Activated T-helper 2 cell treated with anti-CD3 and anti-CD28 coated beads, Interferon-gamma antibody, Interleukin-2, Interleukin-4, amounts not matched to agents 10 μg/mL and 5 μg/mL and 100 μg/mL, durations not matched to agents 14 hours and 24 hours and 36 hours (primary cell): ENCODE measurements at regions not wholly inside any gene's neighbourhood (a gene's known extent, or its start where the extent isn't known, plus 50 kb on each side); places are given as distances from the start of the nearest gene placed in this dataset.

Experiments
- DNase-seq: peaks from one replicate; pipeline ENCODE4 v3.0.0; 2021; ENCODE audit warnings: low spot score
- H3K27ac Mint-ChIP-seq: one replicate; pipeline ENCODE4 v1.8.0; 2021; ENCODE audit warnings: mixed read lengths
- H3K27me3 Mint-ChIP-seq: one replicate; pipeline ENCODE4 v1.8.0; 2021; ENCODE audit warnings: low read depth, mixed read lengths
- H3K36me3 Mint-ChIP-seq: one replicate; pipeline ENCODE4 v1.8.0; 2021; ENCODE audit warnings: low read depth, mixed read lengths
- H3K4me1 Mint-ChIP-seq: one replicate; pipeline ENCODE4 v1.8.0; 2021; ENCODE audit warnings: low read depth, mixed read lengths
- H3K4me3 Mint-ChIP-seq: one replicate; pipeline ENCODE4 v1.8.0; 2021; ENCODE audit warnings: low read depth, mild to moderate bottlenecking, moderate library complexity, mixed read lengths
- H3K9me3 Mint-ChIP-seq: one replicate; pipeline ENCODE4 v1.8.0; 2021; ENCODE audit warnings: mixed read lengths
- intact Hi-C: fragments of 100-400 bp; cut with micrococcal nuclease; formaldehyde crosslinking; loops from one replicate; pipeline ENCODE4 v1.15.1; 2023

GRCh38 chr11:109338131-109338530, 83.9 kb upstream of the C11orf87 start:
- Mint-ChIP-seq H3K36me3 (no peaks in the 10 kb centered on the region), H3K4me1 (no peaks in the 10 kb centered on the region), H3K27ac (no peak overlapping the region), H3K4me3 (no peak overlapping the region), H3K9me3 (no peaks in the 10 kb centered on the region), H3K27me3 (no peaks in the 10 kb centered on the region)
- DNase-seq: no peak
- intact Hi-C loops: no loop called here

- Mint-ChIP-seq H3K27ac (no peak overlapping the region), H3K36me3 (no peaks in the 10 kb centered on the region), H3K9me3 (no peaks in the 10 kb centered on the region), H3K4me1 (no peaks in the 10 kb centered on the region), H3K4me3 (no peak overlapping the region), H3K27me3 (no peaks in the 10 kb centered on the region)
- DNase-seq: no peak
- intact Hi-C loops: no loop called here
These were observed 79.7 kb upstream of the C11orf87 start for GRCh38 chr11:109342261-109342660.

- intact Hi-C loops: no loop called here
- no peak for DNase-seq
- Mint-ChIP-seq H3K9me3 (no peaks in the 10 kb centered on the region), H3K36me3 (no peaks in the 10 kb centered on the region), H3K27ac (no peak overlapping the region), H3K4me1 (no peaks in the 10 kb centered on the region), H3K4me3 (no peak overlapping the region), H3K27me3 (no peaks in the 10 kb centered on the region)
These were observed 78.7 kb upstream of the C11orf87 start for GRCh38 chr11:109343242-109343641.

GRCh38 chr11:109347304-109347703, 74.7 kb upstream of the C11orf87 start:
- intact Hi-C loops: no loop called here
- no peaks in the 10 kb centered on the region for H3K4me1 Mint-ChIP-seq
- H3K27ac Mint-ChIP-seq: no peak overlapping the region
- DNase-seq: no peak
- H3K36me3 Mint-ChIP-seq: no peaks in the 10 kb centered on the region
- no peaks in the 10 kb centered on the region for H3K9me3 Mint-ChIP-seq
- no peaks in the 10 kb centered on the region for H3K27me3 Mint-ChIP-seq
- no peak overlapping the region for H3K4me3 Mint-ChIP-seq

- Mint-ChIP-seq H3K27me3 (no peaks in the 10 kb centered on the region), H3K4me1 (no peaks in the 10 kb centered on the region), H3K9me3 (no peaks in the 10 kb centered on the region), H3K4me3 (no peak overlapping the region), H3K36me3 (no peaks in the 10 kb centered on the region), H3K27ac (no peak overlapping the region)
- intact Hi-C loops: no loop called here
- DNase-seq: no peak
These were observed 72.5 kb upstream of the C11orf87 start for GRCh38 chr11:109349276-109350080.

GRCh38 chr11:109350091-109350490, 71.9 kb upstream of the C11orf87 start:
- Mint-ChIP-seq H3K36me3 (no peaks in the 10 kb centered on the region), H3K4me3 (no peak overlapping the region), H3K27me3 (no peaks in the 10 kb centered on the region), H3K9me3 (no peaks in the 10 kb centered on the region), H3K27ac (no peak overlapping the region), H3K4me1 (no peaks in the 10 kb centered on the region)
- DNase-seq: no peak
- intact Hi-C loops: no loop called here

GRCh38 chr11:109362059-109362458, 59.9 kb upstream of the C11orf87 start:
- intact Hi-C loops: no loop called here
- Mint-ChIP-seq H3K9me3 (peaks cover 3% of the 10 kb centered on the region), H3K4me3 (no peak overlapping the region), H3K36me3 (no peaks in the 10 kb centered on the region), H3K4me1 (no peaks in the 10 kb centered on the region), H3K27ac (no peak overlapping the region), H3K27me3 (no peaks in the 10 kb centered on the region)
- no peak for DNase-seq

GRCh38 chr11:109363682-109364081, 58.3 kb upstream of the C11orf87 start:
- Mint-ChIP-seq H3K9me3 (peaks cover 3% of the 10 kb centered on the region), H3K36me3 (no peaks in the 10 kb centered on the region), H3K27ac (no peak overlapping the region), H3K4me1 (no peaks in the 10 kb centered on the region), H3K4me3 (no peak overlapping the region), H3K27me3 (no peaks in the 10 kb centered on the region)
- no peak for DNase-seq
- intact Hi-C loops: no loop called here

GRCh38 chr11:109364851-109365250, 57.1 kb upstream of the C11orf87 start:
- no peaks in the 10 kb centered on the region for H3K36me3 Mint-ChIP-seq
- no peak overlapping the region for H3K4me3 Mint-ChIP-seq
- H3K27me3 Mint-ChIP-seq: no peaks in the 10 kb centered on the region
- no peaks in the 10 kb centered on the region for H3K4me1 Mint-ChIP-seq
- peaks cover 7% of the 10 kb centered on the region for H3K9me3 Mint-ChIP-seq
- intact Hi-C loops: no loop called here
- DNase-seq: no peak
- no peak overlapping the region for H3K27ac Mint-ChIP-seq

- no peak for DNase-seq
- no peak overlapping the region for H3K4me3 Mint-ChIP-seq
- peaks cover 12% of the 10 kb centered on the region for H3K9me3 Mint-ChIP-seq
- no peaks in the 10 kb centered on the region for H3K36me3 Mint-ChIP-seq
- intact Hi-C loops: no loop called here
- H3K27me3 Mint-ChIP-seq: no peaks in the 10 kb centered on the region
- H3K27ac Mint-ChIP-seq: no peak overlapping the region
- H3K4me1 Mint-ChIP-seq: no peaks in the 10 kb centered on the region
These were observed 50.4 kb upstream of the C11orf87 start for GRCh38 chr11:109371444-109372176.
